Right renal pelvis (tissue), 4 donors: ENCODE measurements at regions not wholly inside any gene's neighbourhood (a gene's known extent, or its start where the extent isn't known, plus 50 kb on each side); places are given as distances from the start of the nearest gene placed in this dataset.

Experiments
- DNase-seq, 4 donors: peaks; one replicate each; pipeline ENCODE4 v3.0.0-alpha.2; 2013; ENCODE audit warnings: low read depth in 4 of 4, low spot score in 3 of 4, missing footprints in 1 of 4

DNA sequence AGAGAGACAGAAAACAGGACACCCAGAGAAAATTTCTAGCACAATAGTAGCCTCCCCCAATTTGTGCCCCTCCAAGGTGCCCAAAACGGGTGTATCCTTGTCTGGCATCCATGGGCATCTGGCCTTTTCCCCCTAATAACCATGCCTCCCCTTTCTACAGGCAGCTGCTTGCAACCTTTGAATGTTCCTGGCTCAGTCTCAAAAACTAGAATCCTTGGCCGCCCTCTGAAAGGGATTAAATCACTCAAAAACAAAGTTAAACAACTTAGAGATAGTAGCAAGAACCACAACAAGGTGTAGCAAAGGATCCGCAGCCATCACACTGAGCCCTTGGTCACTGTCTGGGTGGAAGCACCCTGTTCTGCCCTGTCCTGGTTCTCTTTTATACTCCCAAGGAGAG is 105.6 kb downstream of the MN1 start:
- no peak for DNase-seq

DNA sequence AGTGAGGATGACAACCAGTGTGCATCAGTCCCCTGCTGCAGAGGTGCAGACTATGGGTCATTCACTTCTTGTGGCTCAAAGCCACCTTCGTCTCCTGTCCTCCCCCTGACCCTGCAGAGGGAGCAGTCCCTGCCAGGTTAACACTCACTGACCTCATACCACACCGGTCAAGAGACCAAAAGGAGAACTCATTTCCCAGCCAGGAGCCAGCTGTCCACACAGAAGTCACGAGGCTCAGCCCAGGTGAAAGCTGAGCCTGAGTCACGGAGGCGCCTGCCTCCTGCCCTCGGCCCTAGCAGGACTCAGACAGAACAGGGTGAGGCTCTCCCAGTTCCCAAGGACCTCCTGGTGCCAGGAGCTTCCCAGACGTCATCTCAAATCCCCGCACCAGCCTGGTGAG is 103.7 kb downstream of the MN1 start:
- no peak for DNase-seq
